Thoracic aorta (tissue), 2 donors: ENCODE measurements at regions not wholly inside any gene's neighbourhood (a gene's known extent, or its start where the extent isn't known, plus 50 kb on each side); places are given as distances from the start of the nearest gene placed in this dataset.

ENCODE experiments used
- ATAC-seq: fragments of 150-250 bp; one replicate; pipeline ENCODE4 v1.8.0; 2017; ENCODE audit warnings: low read depth; ENCODE audit not compliant: insufficient number of reproducible peaks, low FRiP score
- DNase-seq: peaks from one replicate; pipeline ENCODE4 v3.0.0-alpha.2; 2020; ENCODE audit warnings: low spot score
- H3K27ac ChIP-seq, 2 donors: fragments of 200-600 bp; sonication (generic); 1 replicate in 1 of 2; 2 replicates in 1 of 2; pipeline ENCODE4 v1.5.1; 2016; ENCODE audit warnings: mild to moderate bottlenecking in 2 of 2, moderate library complexity in 2 of 2
- H3K27me3 ChIP-seq: fragments of 200-600 bp; sonication (generic); replicated peaks from 2 replicates; pipeline ENCODE4 v1.6.0; 2016; ENCODE audit warnings: mild to moderate bottlenecking; ENCODE audit not compliant: insufficient read depth
- H3K36me3 ChIP-seq: fragments of 200-600 bp; sonication (generic); one replicate; pipeline ENCODE4 v1.5.1; 2016
- H3K4me1 ChIP-seq, 2 donors: fragments of 200-600 bp; sonication (generic); 1 replicate in 1 of 2; 2 replicates in 1 of 2; pipeline versions ENCODE4 v1.5.1 to v1.6.0; 2016; ENCODE audit warnings: low read depth in 2 of 2, mild to moderate bottlenecking in 1 of 2; ENCODE audit not compliant: control insufficient read depth in 1 of 2
- H3K4me3 ChIP-seq: fragments of 200-600 bp; sonication (generic); 2 replicates; pipeline ENCODE4 v1.5.1; 2016; ENCODE audit warnings: mild to moderate bottlenecking
- H3K9me3 ChIP-seq: fragments of 200-600 bp; sonication (generic); 2 replicates; pipeline ENCODE4 v1.5.1; 2016
- CTCF ChIP-seq: fragments of 200-600 bp; sonication (generic); IDR thresholded peaks from one replicate; pipeline ENCODE4 v1.5.1; 2019; ENCODE audit warnings: antibody characterized with exemption

DNA sequence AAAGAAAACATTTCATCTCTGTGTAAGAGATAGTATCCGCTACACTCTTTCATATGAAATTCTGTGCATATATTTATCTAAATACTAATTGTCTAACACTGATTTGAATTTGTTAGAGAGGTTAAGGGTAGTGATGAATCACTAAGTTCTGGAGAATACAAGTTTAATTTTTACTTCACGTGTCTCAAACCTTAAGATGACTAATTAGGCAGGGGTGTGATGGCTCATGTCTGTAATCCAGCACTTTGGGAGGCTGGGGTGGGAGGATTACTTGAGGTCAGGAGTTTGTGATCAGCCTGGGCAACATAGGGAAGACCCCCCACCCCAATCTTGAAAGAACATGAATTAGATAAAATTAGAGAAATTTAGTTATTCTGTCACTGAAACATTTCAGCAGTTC, 2241.9 kb downstream of the PCDH7 start:
- no peaks in the 10 kb centered on the region for H3K4me1 ChIP-seq
- H3K27ac ChIP-seq = no peak overlapping the region
- TF ChIP-seq CTCF = no peak
- DNase-seq (no peak), ATAC-seq (no peak)
- H3K27me3 ChIP-seq = no peaks in the 10 kb centered on the region
- H3K9me3 ChIP-seq = no peaks in the 10 kb centered on the region
- H3K4me3 ChIP-seq = no peak overlapping the region
- no peaks in the 10 kb centered on the region for H3K36me3 ChIP-seq

- no peak overlapping the region for H3K27ac ChIP-seq
- no peak for TF ChIP-seq CTCF
- no peaks in the 10 kb centered on the region for H3K27me3 ChIP-seq
- H3K4me1 ChIP-seq = no peaks in the 10 kb centered on the region
- no peaks in the 10 kb centered on the region for H3K36me3 ChIP-seq
- DNase-seq (no peak), ATAC-seq (no peak)
- H3K9me3 ChIP-seq = no peaks in the 10 kb centered on the region
- H3K4me3 ChIP-seq = no peak overlapping the region
Measured at GRCh38 chr4:32985256-32985655, 2265.1 kb downstream of the PCDH7 start.

DNA sequence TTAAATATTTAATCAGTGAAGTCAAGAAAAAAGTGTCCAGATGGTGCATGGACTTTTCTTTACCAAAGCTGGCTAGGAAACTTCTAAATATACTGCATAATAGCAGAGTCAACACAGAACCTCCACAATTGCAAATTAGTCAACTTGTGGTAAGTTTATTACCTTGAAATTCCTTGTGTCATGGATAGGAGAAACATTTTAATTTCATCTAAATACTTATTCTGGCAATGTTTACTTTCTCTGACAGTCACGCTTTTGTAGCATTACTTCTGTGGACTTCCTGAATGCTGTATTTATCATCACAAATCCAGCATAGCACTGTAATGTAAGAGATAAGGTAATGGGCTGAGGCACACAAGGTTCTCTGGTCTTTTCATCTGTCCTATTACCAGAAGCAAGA, 2266.1 kb downstream of the PCDH7 start:
- ATAC-seq (no peak), DNase-seq (no peak)
- Histone ChIP-seq H3K27ac (no peak overlapping the region), H3K9me3 (no peaks in the 10 kb centered on the region), H3K27me3 (no peaks in the 10 kb centered on the region), H3K4me3 (no peak overlapping the region), H3K36me3 (no peaks in the 10 kb centered on the region), H3K4me1 (no peaks in the 10 kb centered on the region)
- no peak for TF ChIP-seq CTCF

DNA sequence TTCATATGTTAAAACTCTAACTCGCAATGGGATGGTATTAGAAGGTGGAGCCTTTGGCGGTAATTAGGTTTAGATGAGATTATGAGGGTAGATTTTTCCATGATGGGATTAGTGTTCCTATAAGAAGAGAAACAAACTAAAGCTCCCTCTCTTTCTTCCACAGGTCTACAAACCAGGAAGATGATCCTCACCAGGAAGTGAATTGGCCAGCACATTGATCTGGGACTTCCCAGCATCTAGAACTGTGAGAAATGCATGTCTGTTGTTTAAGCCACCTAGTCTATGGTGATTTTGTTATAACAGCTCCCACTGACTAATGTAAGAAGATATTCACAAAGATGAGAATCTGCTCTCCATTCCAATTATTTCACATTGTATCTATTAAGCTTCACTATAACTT, 2266.9 kb downstream of the PCDH7 start:
- Histone ChIP-seq H3K27ac (no peak overlapping the region), H3K4me3 (no peak overlapping the region), H3K36me3 (no peaks in the 10 kb centered on the region), H3K27me3 (no peaks in the 10 kb centered on the region), H3K4me1 (no peaks in the 10 kb centered on the region), H3K9me3 (no peaks in the 10 kb centered on the region)
- ATAC-seq (no peak), DNase-seq (no peak)
- no peak for TF ChIP-seq CTCF

GRCh38 chr4:32988165-32988811, 2268.1 kb downstream of the PCDH7 start:
- Histone ChIP-seq H3K9me3 (no peaks in the 10 kb centered on the region), H3K4me3 (no peak overlapping the region), H3K36me3 (no peaks in the 10 kb centered on the region), H3K4me1 (no peaks in the 10 kb centered on the region), H3K27me3 (no peaks in the 10 kb centered on the region), H3K27ac (no peak overlapping the region)
- no peak for ATAC-seq
- no peak for TF ChIP-seq CTCF
- no peak for DNase-seq
